Panc1 (cell line): ENCODE measurements at regions not wholly inside any gene's neighbourhood (a gene's known extent, or its start where the extent isn't known, plus 50 kb on each side); places are given as distances from the start of the nearest gene placed in this dataset.

ENCODE experiments used
- ATAC-seq: fragments of 200-7000 bp; cut with Tn5 transposase; 2 replicates; pipeline ENCODE4 v1.9.1; 2020; ENCODE audit warnings: mild to moderate bottlenecking, moderate library complexity
- BruUV-seq: library from RNA; stranded (reverse); fragments of 400-500 nt; replicated peaks from 2 replicates; lab custom pipeline; 2021; lab: Mats Ljungman, UMichigan
- CTCF ChIA-PET: fragments of 300-600 bp; sonication (Branson Sonifier 250); formaldehyde crosslinking; loops from one replicate; lab custom pipeline; 2022; ENCODE audit warnings: antibody characterized with exemption; lab: Charles Lee
- POLR2A ChIA-PET: fragments of 300-600 bp; sonication (Branson Sonifier 250); formaldehyde crosslinking; loops from one replicate; lab custom pipeline; 2022; ENCODE audit warnings: antibody characterized with exemption; lab: Charles Lee
- DNase-seq: peaks from one replicate; pipeline ENCODE4 v3.0.0-alpha.2; 2010; ENCODE audit warnings: low read depth, low spot score
- H3K27ac ChIP-seq: 2 replicates; pipeline ENCODE4 v1.5.1; 2011; ENCODE audit warnings: mild to moderate bottlenecking, low read length, inconsistent platforms
- H3K27me3 ChIP-seq: fragments of 200-500 bp; sonication (Bioruptor generic); 2 replicates; pipeline ENCODE4 v1.6.0; 2014; ENCODE audit warnings: low read length, inconsistent platforms; ENCODE audit not compliant: control insufficient read depth, insufficient read depth
- H3K36me3 ChIP-seq: fragments of 200-500 bp; sonication (Bioruptor generic); 2 replicates; pipeline ENCODE4 v1.5.1; 2014; ENCODE audit warnings: inconsistent platforms, mild to moderate bottlenecking, low read length, moderate library complexity; ENCODE audit not compliant: control insufficient read depth, insufficient read depth
- H3K4me1 ChIP-seq: 2 replicates; pipeline ENCODE4 v1.5.1; 2011; ENCODE audit warnings: inconsistent platforms, mild to moderate bottlenecking, low read length, moderate library complexity; ENCODE audit not compliant: control insufficient read depth, insufficient read depth
- H3K4me3 ChIP-seq, 2 experiments: 2 replicates each; pipeline ENCODE4 v1.5.1; 2011 to 2012; ENCODE audit warnings: low read depth in 2 of 2, low read length in 2 of 2, mild to moderate bottlenecking in 2 of 2, inconsistent platforms in 1 of 2, moderate library complexity in 1 of 2
- H3K9me3 ChIP-seq: fragments of 200-500 bp; sonication (Bioruptor generic); 2 replicates; pipeline ENCODE4 v1.5.1; 2014; ENCODE audit warnings: low read depth, mild to moderate bottlenecking, inconsistent platforms, low read length, moderate library complexity; ENCODE audit not compliant: control insufficient read depth, insufficient read depth
- CTCF ChIP-seq: fragments of 450-650 bp; IDR thresholded peaks from 2 replicates; pipeline ENCODE4 v1.5.1; 2017; ENCODE audit warnings: mild to moderate bottlenecking
- POLR2AphosphoS5 ChIP-seq: IDR thresholded peaks from 2 replicates; pipeline ENCODE4 v1.6.1; 2012; ENCODE audit warnings: mild to moderate bottlenecking, low read depth, low read length, moderate library complexity
- REST ChIP-seq, 2 experiments: IDR thresholded peaks; 2 replicates each; pipeline ENCODE4 v1.6.1; 2011 to 2012; ENCODE audit warnings: low read depth in 2 of 2, control low read depth in 1 of 2, low read length in 1 of 2, mild to moderate bottlenecking in 1 of 2, moderate library complexity in 1 of 2; ENCODE audit not compliant: insufficient read depth in 1 of 2
- SIN3A ChIP-seq: IDR thresholded peaks from 2 replicates; pipeline ENCODE4 v1.6.1; 2012; ENCODE audit warnings: low read depth, mild to moderate bottlenecking, low read length, moderate library complexity, borderline replicate concordance; ENCODE audit not compliant: insufficient read depth
- TCF7L2 ChIP-seq: IDR thresholded peaks from 2 replicates; pipeline ENCODE4 v1.6.1; 2011; ENCODE audit warnings: mild to moderate bottlenecking, low read depth, low read length, inconsistent platforms
- in situ Hi-C: cut with HindIII; loops from 2 replicates; pipeline ENCODE4 v1.10.0; 2016; ENCODE audit warnings: low sequenced_read_pairs, low pct_unique_long_range_greater_than_20kb
- intact Hi-C: fragments of 100-400 bp; cut with micrococcal nuclease; formaldehyde crosslinking; loops from one replicate; pipeline ENCODE4 v1.10.0; 2022; ENCODE audit not compliant: unreplicated experiment

GRCh38 chr10:118816471-118817168, 61.9 kb upstream of the CACUL1 start:
- no peaks in the 10 kb centered on the region for H3K27me3 ChIP-seq
- ATAC-seq (no peak), DNase-seq (no peak)
- H3K9me3 ChIP-seq: no peaks in the 10 kb centered on the region
- no peaks in the 10 kb centered on the region for H3K36me3 ChIP-seq
- no TSS peak for BruUV-seq
- intact Hi-C loops (no loop called here), in situ Hi-C loops (no loop called here)
- H3K27ac ChIP-seq: no peak overlapping the region
- TF ChIP-seq SIN3A: no peak
- no peak for TF ChIP-seq REST (IDR thresholded peaks at IDR 0.05; ENCODE audit: insufficient read depth in 1 of 2, low read depth in 2 of 2, low read length in 1 of 2)
- TF ChIP-seq CTCF: no peak
- no peak for TF ChIP-seq TCF7L2
- no peak for TF ChIP-seq POLR2AphosphoS5
- CTCF ChIA-PET: no interaction called here
- POLR2A ChIA-PET: interaction anchor here (0.7 kb wide), 1 partner anchor 214 kb away, joined by 3 read pairs; no protein-coding TSS in a partner anchor
- no peaks in the 10 kb centered on the region for H3K4me1 ChIP-seq
- H3K4me3 ChIP-seq: no peak overlapping the region

GRCh38 chr10:118817328-118818068, 62.7 kb upstream of the CACUL1 start:
- intact Hi-C loops (no loop called here), in situ Hi-C loops (no loop called here)
- no peaks in the 10 kb centered on the region for H3K27me3 ChIP-seq
- DNase-seq (no peak), ATAC-seq (no peak)
- POLR2A ChIA-PET: no interaction called here
- H3K9me3 ChIP-seq: no peaks in the 10 kb centered on the region
- CTCF ChIA-PET: no interaction called here
- H3K4me1 ChIP-seq: no peaks in the 10 kb centered on the region
- H3K4me3 ChIP-seq: no peak overlapping the region
- H3K27ac ChIP-seq: no peak overlapping the region
- no peak for TF ChIP-seq POLR2AphosphoS5
- no peaks in the 10 kb centered on the region for H3K36me3 ChIP-seq
- no TSS peak for BruUV-seq
